Panc1 (cell line): ENCODE measurements at regions not wholly inside any gene's neighbourhood (a gene's known extent, or its start where the extent isn't known, plus 50 kb on each side); places are given as distances from the start of the nearest gene placed in this dataset.

Experiments
- POLR2AphosphoS5 ChIP-seq: IDR thresholded peaks from 2 replicates; pipeline ENCODE4 v1.6.1; 2012; ENCODE audit warnings: mild to moderate bottlenecking, low read depth, low read length, moderate library complexity
- REST ChIP-seq, 2 experiments: IDR thresholded peaks; 2 replicates each; pipeline ENCODE4 v1.6.1; 2011 to 2012; ENCODE audit warnings: low read depth in 2 of 2, control low read depth in 1 of 2, low read length in 1 of 2, mild to moderate bottlenecking in 1 of 2, moderate library complexity in 1 of 2; ENCODE audit not compliant: insufficient read depth in 1 of 2
- SIN3A ChIP-seq: IDR thresholded peaks from 2 replicates; pipeline ENCODE4 v1.6.1; 2012; ENCODE audit warnings: low read depth, mild to moderate bottlenecking, low read length, moderate library complexity, borderline replicate concordance; ENCODE audit not compliant: insufficient read depth

GRCh38 chr7:106770191-106770590 lies 94.9 kb upstream of the PIK3CG start:
- TF ChIP-seq SIN3A (no peak), POLR2AphosphoS5 (no peak), REST (IDR thresholded peaks at IDR 0.05; ENCODE audit: insufficient read depth in 1 of 2, low read depth in 2 of 2, low read length in 1 of 2) (no peak)
